WTC11 (cell line): ENCODE measurements at regions not wholly inside any gene's neighbourhood (a gene's known extent, or its start where the extent isn't known, plus 50 kb on each side); places are given as distances from the start of the nearest gene placed in this dataset.

Experiments
- ATF3 ChIP-seq: sonication (generic); formaldehyde crosslinking; conservative IDR thresholded peaks from 2 replicates; pipeline ENCODE4 v1.8.1; 2022; ENCODE audit warnings: mild to moderate bottlenecking, missing genetic modification reagents
- CTCF ChIP-seq: fragments of 200-600 bp; IDR thresholded peaks from 2 replicates; pipeline ENCODE4 v1.8.0; 2022; ENCODE audit warnings: antibody characterized with exemption
- ESRRA ChIP-seq: sonication (generic); formaldehyde crosslinking; IDR thresholded peaks from 2 replicates; pipeline ENCODE4 v1.8.1; 2022; ENCODE audit warnings: mild to moderate bottlenecking, missing genetic modification reagents, borderline replicate concordance
- ETV6 ChIP-seq: sonication (generic); formaldehyde crosslinking; IDR thresholded peaks from 2 replicates; pipeline ENCODE4 v1.8.1; 2022; ENCODE audit warnings: mild to moderate bottlenecking, missing genetic modification reagents
- FOXJ3 ChIP-seq: sonication (generic); formaldehyde crosslinking; IDR thresholded peaks from 2 replicates; pipeline ENCODE4 v1.9.0; 2021; ENCODE audit warnings: missing genetic modification reagents, mild to moderate bottlenecking, borderline replicate concordance
- FOXK1 ChIP-seq: sonication (generic); formaldehyde crosslinking; IDR thresholded peaks from 2 replicates; pipeline ENCODE4 v1.8.0; 2022; ENCODE audit warnings: mild to moderate bottlenecking, moderate library complexity, missing genetic modification reagents
- JUN ChIP-seq: sonication (generic); formaldehyde crosslinking; IDR thresholded peaks from 2 replicates; pipeline ENCODE4 v1.8.0; 2023; ENCODE audit warnings: mild to moderate bottlenecking, missing genetic modification reagents
- NR2C2 ChIP-seq: sonication (generic); formaldehyde crosslinking; IDR thresholded peaks from 2 replicates; pipeline ENCODE4 v1.8.0; 2022; ENCODE audit warnings: mild to moderate bottlenecking, missing genetic modification reagents
- TEAD4 ChIP-seq: sonication (generic); formaldehyde crosslinking; IDR thresholded peaks from 2 replicates; pipeline ENCODE4 v1.8.0; 2022; ENCODE audit warnings: mild to moderate bottlenecking, missing genetic modification reagents
- TP53 ChIP-seq: sonication (generic); formaldehyde crosslinking; IDR thresholded peaks from 2 replicates; pipeline ENCODE4 v1.8.1; 2023; ENCODE audit warnings: mild to moderate bottlenecking, missing genetic modification reagents
- USF2 ChIP-seq: sonication (generic); formaldehyde crosslinking; IDR thresholded peaks from 2 replicates; pipeline ENCODE4 v1.8.1; 2023; ENCODE audit warnings: mild to moderate bottlenecking, missing genetic modification reagents, moderate library complexity
- ZNF138 ChIP-seq: sonication (generic); formaldehyde crosslinking; conservative IDR thresholded peaks from 2 replicates; pipeline ENCODE4 v1.8.1; 2022; ENCODE audit warnings: mild to moderate bottlenecking, moderate library complexity, missing genetic modification reagents
- TF ChIP-seq, protein P1 (sequence below): fragments of 250-450 bp; sonication (Bioruptor Pico); IDR thresholded peaks from 2 replicates; pipeline ENCODE4 v2.1.2; 2022; ENCODE audit warnings: mild to moderate bottlenecking, moderate library complexity
- TF ChIP-seq, protein P2 (sequence below): sonication (generic); formaldehyde crosslinking; IDR thresholded peaks from 2 replicates; pipeline ENCODE4 v1.8.1; 2023; ENCODE audit warnings: mild to moderate bottlenecking, moderate library complexity, missing genetic modification reagents

DNA sequence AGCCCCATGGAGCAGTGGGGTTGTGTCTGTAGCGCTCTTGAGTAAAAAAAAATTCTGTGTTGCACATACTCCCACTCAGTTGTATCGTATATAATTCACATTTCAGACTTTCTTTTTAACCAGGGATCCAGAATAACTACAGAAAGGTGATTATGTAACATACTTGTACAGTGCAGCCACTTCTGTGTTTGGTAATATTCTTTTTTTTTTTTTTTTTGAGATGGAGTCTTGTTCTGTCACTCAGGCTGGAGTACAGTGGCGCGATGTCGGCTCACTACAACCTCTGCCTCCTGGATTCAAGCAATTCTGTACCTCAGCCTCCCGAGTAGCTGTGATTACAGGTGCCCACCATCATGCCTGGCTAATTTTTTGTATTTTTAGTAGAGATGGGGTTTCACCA lies 82.4 kb upstream of the MACF1 start:
- no peak for TF ChIP-seq CTCF
- TF ChIP-seq, protein P1, sequence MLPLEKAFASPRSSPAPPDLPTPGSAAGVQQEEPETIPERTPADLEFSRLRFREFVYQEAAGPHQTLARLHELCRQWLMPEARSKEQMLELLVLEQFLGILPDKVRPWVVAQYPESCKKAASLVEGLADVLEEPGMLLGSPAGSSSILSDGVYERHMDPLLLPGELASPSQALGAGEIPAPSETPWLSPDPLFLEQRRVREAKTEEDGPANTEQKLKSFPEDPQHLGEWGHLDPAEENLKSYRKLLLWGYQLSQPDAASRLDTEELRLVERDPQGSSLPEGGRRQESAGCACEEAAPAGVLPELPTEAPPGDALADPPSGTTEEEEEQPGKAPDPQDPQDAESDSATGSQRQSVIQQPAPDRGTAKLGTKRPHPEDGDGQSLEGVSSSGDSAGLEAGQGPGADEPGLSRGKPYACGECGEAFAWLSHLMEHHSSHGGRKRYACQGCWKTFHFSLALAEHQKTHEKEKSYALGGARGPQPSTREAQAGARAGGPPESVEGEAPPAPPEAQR, result no peak
- TF ChIP-seq, protein P2, sequence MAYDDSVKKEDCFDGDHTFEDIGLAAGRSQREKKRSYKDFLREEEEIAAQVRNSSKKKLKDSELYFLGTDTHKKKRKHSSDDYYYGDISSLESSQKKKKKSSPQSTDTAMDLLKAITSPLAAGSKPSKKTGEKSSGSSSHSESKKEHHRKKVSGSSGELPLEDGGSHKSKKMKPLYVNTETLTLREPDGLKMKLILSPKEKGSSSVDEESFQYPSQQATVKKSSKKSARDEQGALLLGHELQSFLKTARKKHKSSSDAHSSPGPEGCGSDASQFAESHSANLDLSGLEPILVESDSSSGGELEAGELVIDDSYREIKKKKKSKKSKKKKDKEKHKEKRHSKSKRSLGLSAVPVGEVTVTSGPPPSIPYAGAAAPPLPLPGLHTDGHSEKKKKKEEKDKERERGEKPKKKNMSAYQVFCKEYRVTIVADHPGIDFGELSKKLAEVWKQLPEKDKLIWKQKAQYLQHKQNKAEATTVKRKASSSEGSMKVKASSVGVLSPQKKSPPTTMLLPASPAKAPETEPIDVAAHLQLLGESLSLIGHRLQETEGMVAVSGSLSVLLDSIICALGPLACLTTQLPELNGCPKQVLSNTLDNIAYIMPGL (CRISPR knock-in tag), result no peak
- no peak for TF ChIP-seq NR2C2
- no peak for TF ChIP-seq TEAD4 (CRISPR knock-in tag)
- no peak for TF ChIP-seq FOXJ3
- TF ChIP-seq ETV6, result no peak
- TF ChIP-seq ATF3 (CRISPR knock-in tag), result no peak
- no peak for TF ChIP-seq ESRRA
- TF ChIP-seq ZNF138 (CRISPR knock-in tag), result no peak
- no peak for TF ChIP-seq USF2 (CRISPR knock-in tag)
- no peak for TF ChIP-seq FOXK1 (CRISPR knock-in tag)
- no peak for TF ChIP-seq TP53 (CRISPR knock-in tag)
- TF ChIP-seq JUN (CRISPR knock-in tag), result no peak
